GM10266 (cell line): ENCODE measurements at regions not wholly inside any gene's neighbourhood (a gene's known extent, or its start where the extent isn't known, plus 50 kb on each side); places are given as distances from the start of the nearest gene placed in this dataset.

Source experiments
- DNase-seq: peaks from one replicate; pipeline ENCODE4 v3.0.0; 2012; ENCODE audit errors: extremely low spot score
- TF ChIP-seq, protein P1 (sequence below): IDR thresholded peaks from 2 replicates; pipeline ENCODE4 v1.5.1; 2012; ENCODE audit warnings: mild to moderate bottlenecking, low read depth; ENCODE audit not compliant: control insufficient read depth, insufficient read depth; ENCODE audit errors: missing control alignments

- DNase-seq = no peak
- TF ChIP-seq, protein P1, sequence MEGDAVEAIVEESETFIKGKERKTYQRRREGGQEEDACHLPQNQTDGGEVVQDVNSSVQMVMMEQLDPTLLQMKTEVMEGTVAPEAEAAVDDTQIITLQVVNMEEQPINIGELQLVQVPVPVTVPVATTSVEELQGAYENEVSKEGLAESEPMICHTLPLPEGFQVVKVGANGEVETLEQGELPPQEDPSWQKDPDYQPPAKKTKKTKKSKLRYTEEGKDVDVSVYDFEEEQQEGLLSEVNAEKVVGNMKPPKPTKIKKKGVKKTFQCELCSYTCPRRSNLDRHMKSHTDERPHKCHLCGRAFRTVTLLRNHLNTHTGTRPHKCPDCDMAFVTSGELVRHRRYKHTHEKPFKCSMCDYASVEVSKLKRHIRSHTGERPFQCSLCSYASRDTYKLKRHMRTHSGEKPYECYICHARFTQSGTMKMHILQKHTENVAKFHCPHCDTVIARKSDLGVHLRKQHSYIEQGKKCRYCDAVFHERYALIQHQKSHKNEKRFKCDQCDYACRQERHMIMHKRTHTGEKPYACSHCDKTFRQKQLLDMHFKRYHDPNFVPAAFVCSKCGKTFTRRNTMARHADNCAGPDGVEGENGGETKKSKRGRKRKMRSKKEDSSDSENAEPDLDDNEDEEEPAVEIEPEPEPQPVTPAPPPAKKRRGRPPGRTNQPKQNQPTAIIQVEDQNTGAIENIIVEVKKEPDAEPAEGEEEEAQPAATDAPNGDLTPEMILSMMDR = no peak
Measured at GRCh38 chr13:103556681-103557080, 490.5 kb upstream of the SLC10A2 start.

DNA sequence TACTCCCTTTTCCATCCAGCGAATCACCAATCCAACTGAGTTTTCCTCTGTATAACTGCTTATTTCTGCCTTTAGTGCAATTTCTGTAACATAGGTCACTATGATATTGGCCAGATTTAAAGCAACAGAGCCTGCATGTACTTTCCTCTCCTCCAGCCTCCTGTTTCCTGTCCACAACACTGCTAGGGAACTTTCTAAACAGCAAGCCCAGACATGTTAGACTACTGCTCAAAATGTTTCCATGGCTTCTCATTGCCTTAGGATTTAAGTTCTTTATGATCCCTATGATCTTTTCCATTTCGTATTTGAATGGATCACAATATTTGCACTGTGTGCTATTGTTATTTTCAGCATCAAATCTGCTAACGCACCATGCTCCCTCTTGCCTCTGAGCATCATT is 481.7 kb upstream of the SLC10A2 start:
- TF ChIP-seq, protein P1 = no peak
- DNase-seq = no peak

DNA sequence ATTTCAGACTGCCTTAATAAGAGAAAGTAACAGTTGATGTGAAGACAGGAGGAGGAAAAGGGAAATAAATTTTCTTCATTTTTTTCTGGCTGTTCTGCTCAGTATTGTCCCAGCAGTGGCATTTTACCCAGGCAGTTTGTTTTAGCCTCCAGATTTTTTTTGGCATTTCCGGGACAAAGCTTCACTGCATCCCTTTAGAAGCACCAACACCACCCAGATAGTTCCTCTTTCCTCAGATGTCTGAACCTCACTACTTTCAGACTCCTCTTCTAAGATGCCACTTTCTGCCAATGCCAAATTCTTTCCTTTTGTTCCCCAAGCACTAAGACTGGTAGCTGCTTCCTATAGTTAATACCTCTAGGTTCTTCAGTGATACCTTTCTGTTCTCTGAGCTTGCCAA is 480.1 kb upstream of the SLC10A2 start:
- no peak for DNase-seq
- TF ChIP-seq, protein P1 = no peak

- TF ChIP-seq, protein P1 = no peak
- no peak for DNase-seq
Measured at GRCh38 chr13:103542648-103543047, 476.4 kb upstream of the SLC10A2 start.

DNA sequence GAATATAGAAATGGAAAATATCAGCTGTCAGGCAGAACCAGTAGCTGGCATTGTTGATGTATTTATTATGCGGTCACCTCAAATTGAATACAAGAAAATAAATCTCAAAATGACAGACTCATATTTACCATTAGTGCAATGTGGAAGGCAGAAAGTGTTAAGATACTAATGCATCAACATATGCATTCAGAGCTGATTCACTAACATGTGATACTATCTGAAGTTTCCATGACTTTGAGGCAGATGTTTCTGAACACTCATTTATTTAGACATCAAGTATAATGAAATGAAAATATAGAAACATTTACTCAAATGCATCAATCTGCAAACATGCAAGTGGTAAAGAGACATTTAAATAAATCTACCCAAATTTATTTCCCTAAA is 474.2 kb upstream of the SLC10A2 start:
- TF ChIP-seq, protein P1 = no peak

DNA sequence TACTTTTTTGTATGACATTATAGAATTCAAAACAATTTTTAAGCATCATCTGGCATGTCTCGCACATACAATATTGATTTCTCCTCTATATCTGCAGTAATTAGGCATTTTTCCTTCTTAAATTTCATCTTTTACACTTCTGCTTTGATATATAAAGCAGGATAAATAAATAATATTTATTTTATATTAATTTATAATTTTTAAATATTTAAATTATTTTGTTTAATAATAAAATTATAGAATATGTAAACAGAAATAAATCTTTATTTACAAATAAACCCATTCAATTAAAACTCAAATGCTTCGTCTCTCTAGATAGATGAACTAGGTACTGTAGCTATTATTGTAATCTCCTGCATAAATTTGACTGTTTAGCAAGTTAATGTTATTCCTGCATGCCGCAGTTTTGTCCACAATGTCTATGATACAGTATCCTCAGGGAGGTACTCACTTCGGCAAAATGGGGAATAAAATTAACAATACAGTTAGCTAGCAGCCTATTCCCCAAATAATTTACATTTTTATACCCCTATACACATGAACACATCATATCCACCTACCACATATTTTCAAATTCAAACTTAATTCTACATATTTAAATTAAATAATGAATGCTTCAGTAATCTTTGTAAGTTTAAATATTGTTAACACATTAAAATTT is 473.6 kb upstream of the SLC10A2 start:
- TF ChIP-seq, protein P1 = no peak
- DNase-seq = no peak

More for the DNA sequence above, 474.2 kb upstream of the SLC10A2 start:
- DNase-seq = no peak

GRCh38 chr13:103539265-103539664 is 473.0 kb upstream of the SLC10A2 start:
- TF ChIP-seq, protein P1 = no peak
- no peak for DNase-seq
